ENCODE measurements at regions not wholly inside any gene's neighbourhood (a gene's known extent, or its start where the extent isn't known, plus 50 kb on each side); places are given as distances from the start of the nearest gene placed in this dataset.

DNA sequence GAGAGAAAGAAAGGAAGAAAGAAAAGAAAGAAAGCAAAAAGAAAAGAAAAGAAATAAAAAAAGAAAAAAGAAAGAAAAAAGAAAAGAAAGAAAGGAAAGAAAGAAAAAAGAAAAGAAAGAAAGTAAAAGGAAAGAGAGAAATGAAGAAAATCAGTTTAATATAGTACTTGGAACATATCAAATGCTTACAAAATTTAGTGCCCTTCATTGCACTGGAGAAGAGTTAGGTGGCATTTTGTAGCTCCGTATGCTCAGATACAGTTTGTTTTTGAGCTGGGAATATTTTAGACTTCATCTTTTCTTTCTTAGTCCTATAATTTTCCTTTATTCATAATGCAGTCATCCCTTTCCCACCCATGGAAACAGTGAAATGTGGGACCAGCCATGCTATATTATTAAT, 56.2 kb upstream of the APP start:
- DNase-seq (ENCODE audit: low spot score): no peak
- Histone ChIP-seq H3K9me2 (ENCODE audit: insufficient read depth, low read length) (no peaks in the 10 kb centered on the region), H4K20me1 (ENCODE audit: insufficient read depth, low read length) (no peaks in the 10 kb centered on the region), H3K4me2 (ENCODE audit: low read length) (no peak overlapping the region), H3K27ac (ENCODE audit: low read depth, low read length, poor library complexity, severe bottlenecking) (no peak overlapping the region), H3K4me1 (ENCODE audit: insufficient read depth, low read length, poor library complexity, severe bottlenecking) (no peaks in the 10 kb centered on the region), H3K9me3 (ENCODE audit: low read length) (no peaks in the 10 kb centered on the region), H3K4me3 (ENCODE audit: low read depth, low read length, poor library complexity, severe bottlenecking) (no peak overlapping the region), H2AFZ (ENCODE audit: low read length) (no peak overlapping the region), H3K36me3 (ENCODE audit: insufficient read depth, low read length) (no peaks in the 10 kb centered on the region), H3K79me2 (ENCODE audit: insufficient read depth, low read depth, low read length) (no peaks in the 10 kb centered on the region)
- POLR2A ChIA-PET: interaction anchor here (0.5 to 0.7 kb wide), 3 partner anchors 339 to 535 kb away, joined by 3 to 6 read pairs (median 4); no protein-coding TSS in a partner anchor
- CTCF ChIA-PET (ENCODE audit: unreplicated experiment): no interaction called here
- BruUV-seq (replicated peaks): no TSS peak
- TF ChIP-seq EZH2phosphoT487 (IDR thresholded peaks at IDR 0.05; ENCODE audit: borderline replicate concordance, low read depth, low read length): no peak
- TF ChIP-seq, protein P1, sequence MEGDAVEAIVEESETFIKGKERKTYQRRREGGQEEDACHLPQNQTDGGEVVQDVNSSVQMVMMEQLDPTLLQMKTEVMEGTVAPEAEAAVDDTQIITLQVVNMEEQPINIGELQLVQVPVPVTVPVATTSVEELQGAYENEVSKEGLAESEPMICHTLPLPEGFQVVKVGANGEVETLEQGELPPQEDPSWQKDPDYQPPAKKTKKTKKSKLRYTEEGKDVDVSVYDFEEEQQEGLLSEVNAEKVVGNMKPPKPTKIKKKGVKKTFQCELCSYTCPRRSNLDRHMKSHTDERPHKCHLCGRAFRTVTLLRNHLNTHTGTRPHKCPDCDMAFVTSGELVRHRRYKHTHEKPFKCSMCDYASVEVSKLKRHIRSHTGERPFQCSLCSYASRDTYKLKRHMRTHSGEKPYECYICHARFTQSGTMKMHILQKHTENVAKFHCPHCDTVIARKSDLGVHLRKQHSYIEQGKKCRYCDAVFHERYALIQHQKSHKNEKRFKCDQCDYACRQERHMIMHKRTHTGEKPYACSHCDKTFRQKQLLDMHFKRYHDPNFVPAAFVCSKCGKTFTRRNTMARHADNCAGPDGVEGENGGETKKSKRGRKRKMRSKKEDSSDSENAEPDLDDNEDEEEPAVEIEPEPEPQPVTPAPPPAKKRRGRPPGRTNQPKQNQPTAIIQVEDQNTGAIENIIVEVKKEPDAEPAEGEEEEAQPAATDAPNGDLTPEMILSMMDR (conservative IDR thresholded peaks at IDR 0.05; ENCODE audit: low read length): no peak
- intact Hi-C loops (cut with micrococcal nuclease; ENCODE audit: unreplicated experiment): no loop called here

DNA sequence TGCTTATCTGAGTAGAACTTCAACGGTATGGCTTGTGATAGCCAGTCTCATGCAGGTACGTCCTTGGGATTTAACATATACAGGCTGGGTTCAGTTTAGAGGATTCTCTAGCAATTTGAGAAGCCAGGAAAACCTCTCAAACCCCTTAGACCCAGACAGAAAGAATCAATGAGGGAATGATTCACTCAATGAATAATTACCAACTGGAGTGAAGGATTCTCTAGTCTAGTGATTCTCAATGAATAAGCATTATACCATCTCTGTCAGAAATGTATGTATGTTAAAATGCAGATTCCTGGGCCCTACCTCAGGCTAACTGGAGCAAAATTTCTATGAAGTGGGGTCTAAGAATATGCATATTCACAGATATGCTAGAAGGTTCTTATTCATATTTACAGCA, 54.5 kb upstream of the APP start:
- Histone ChIP-seq H3K27ac (ENCODE audit: low read depth, low read length, poor library complexity, severe bottlenecking) (no peak overlapping the region), H3K4me1 (ENCODE audit: insufficient read depth, low read length, poor library complexity, severe bottlenecking) (no peaks in the 10 kb centered on the region), H3K4me3 (ENCODE audit: low read depth, low read length, poor library complexity, severe bottlenecking) (no peak overlapping the region), H2AFZ (ENCODE audit: low read length) (no peak overlapping the region), H3K36me3 (ENCODE audit: insufficient read depth, low read length) (no peaks in the 10 kb centered on the region), H3K4me2 (ENCODE audit: low read length) (no peak overlapping the region), H3K9me2 (ENCODE audit: insufficient read depth, low read length) (no peaks in the 10 kb centered on the region), H3K79me2 (ENCODE audit: insufficient read depth, low read depth, low read length) (no peaks in the 10 kb centered on the region), H3K9me3 (ENCODE audit: low read length) (no peaks in the 10 kb centered on the region), H4K20me1 (ENCODE audit: insufficient read depth, low read length) (no peaks in the 10 kb centered on the region)
- ChIA-PET CTCF (ENCODE audit: unreplicated experiment) (no interaction called here), POLR2A (no interaction called here)
- TF ChIP-seq, protein P1 (conservative IDR thresholded peaks at IDR 0.05; ENCODE audit: low read length): no peak
- TF ChIP-seq EZH2phosphoT487 (IDR thresholded peaks at IDR 0.05; ENCODE audit: borderline replicate concordance, low read depth, low read length): no peak
- DNase-seq (ENCODE audit: low spot score): no peak
- intact Hi-C loops (cut with micrococcal nuclease; ENCODE audit: unreplicated experiment): no loop called here
- no TSS peak for BruUV-seq (replicated peaks)

DNA sequence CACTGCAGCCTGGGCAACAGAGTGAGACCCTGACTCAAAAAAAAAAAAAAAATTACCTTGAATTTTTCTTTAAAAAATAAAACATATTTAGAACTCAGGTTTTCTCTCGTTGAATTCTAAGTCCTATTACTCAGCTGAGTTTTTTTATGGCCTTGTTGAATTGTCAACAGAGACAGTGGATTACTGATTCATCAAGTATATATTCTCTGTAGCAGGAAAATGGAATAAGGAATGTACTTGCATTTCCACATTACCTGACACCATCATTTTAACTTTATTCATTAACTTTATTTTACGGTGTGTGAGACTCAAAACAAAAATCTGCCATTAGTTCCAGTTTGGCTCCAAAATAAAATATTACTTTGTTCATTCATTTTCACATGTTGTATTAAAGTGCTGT, 53.8 kb upstream of the APP start:
- no peak overlapping the region for H3K4me2 ChIP-seq (ENCODE audit: low read length)
- CTCF ChIA-PET (ENCODE audit: unreplicated experiment): no interaction called here
- H3K9me3 ChIP-seq (ENCODE audit: low read length): no peaks in the 10 kb centered on the region
- no peak for TF ChIP-seq EZH2phosphoT487 (IDR thresholded peaks at IDR 0.05; ENCODE audit: borderline replicate concordance, low read depth, low read length)
- TF ChIP-seq, protein P1 (conservative IDR thresholded peaks at IDR 0.05; ENCODE audit: low read length): no peak
- H3K79me2 ChIP-seq (ENCODE audit: insufficient read depth, low read depth, low read length): no peaks in the 10 kb centered on the region
- POLR2A ChIA-PET: no interaction called here
- DNase-seq (ENCODE audit: low spot score): no peak
- H3K36me3 ChIP-seq (ENCODE audit: insufficient read depth, low read length): no peaks in the 10 kb centered on the region
- H2AFZ ChIP-seq (ENCODE audit: low read length): no peak overlapping the region
- no TSS peak for BruUV-seq (replicated peaks)
- no peak overlapping the region for H3K4me3 ChIP-seq (ENCODE audit: low read depth, low read length, poor library complexity, severe bottlenecking)
- no peaks in the 10 kb centered on the region for H4K20me1 ChIP-seq (ENCODE audit: insufficient read depth, low read length)
- H3K27ac ChIP-seq (ENCODE audit: low read depth, low read length, poor library complexity, severe bottlenecking): no peak overlapping the region
- intact Hi-C loops (cut with micrococcal nuclease; ENCODE audit: unreplicated experiment): no loop called here
- H3K4me1 ChIP-seq (ENCODE audit: insufficient read depth, low read length, poor library complexity, severe bottlenecking): no peaks in the 10 kb centered on the region
- H3K9me2 ChIP-seq (ENCODE audit: insufficient read depth, low read length): no peaks in the 10 kb centered on the region
